ENCODE measurements at regions not wholly inside any gene's neighbourhood (a gene's known extent, or its start where the extent isn't known, plus 50 kb on each side); places are given as distances from the start of the nearest gene placed in this dataset.

DNA sequence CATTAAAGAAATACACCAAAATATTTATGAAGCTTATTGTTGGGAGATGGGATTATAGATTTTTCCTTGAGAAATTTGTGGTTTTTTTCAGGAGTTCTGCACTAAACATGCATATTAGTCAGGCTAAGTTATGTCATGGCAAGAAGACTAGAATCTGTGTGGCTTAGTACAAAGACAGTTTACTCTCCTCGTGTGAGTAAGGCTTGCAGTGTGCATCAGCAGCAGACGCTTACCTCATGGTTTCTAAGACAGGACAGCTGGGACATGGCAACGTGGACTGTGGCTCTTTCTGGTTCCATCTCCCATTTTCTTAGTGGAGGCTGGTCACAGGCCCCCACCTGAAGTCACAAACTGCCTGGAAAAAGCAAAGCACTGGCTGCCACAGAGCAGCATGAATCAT is 429.6 kb upstream of the VSTM2A start:
- no peaks in the 10 kb centered on the region for H3K27me3 ChIP-seq
- no peak overlapping the region for H3K4me3 ChIP-seq
- WGBS, 4 donors, result 30 to 54% (median 52%) methylated on average over 3 of the region's 3 CpGs
- no peak for DNase-seq
- H3K27ac ChIP-seq, result no peak overlapping the region
- TF ChIP-seq, protein P1, sequence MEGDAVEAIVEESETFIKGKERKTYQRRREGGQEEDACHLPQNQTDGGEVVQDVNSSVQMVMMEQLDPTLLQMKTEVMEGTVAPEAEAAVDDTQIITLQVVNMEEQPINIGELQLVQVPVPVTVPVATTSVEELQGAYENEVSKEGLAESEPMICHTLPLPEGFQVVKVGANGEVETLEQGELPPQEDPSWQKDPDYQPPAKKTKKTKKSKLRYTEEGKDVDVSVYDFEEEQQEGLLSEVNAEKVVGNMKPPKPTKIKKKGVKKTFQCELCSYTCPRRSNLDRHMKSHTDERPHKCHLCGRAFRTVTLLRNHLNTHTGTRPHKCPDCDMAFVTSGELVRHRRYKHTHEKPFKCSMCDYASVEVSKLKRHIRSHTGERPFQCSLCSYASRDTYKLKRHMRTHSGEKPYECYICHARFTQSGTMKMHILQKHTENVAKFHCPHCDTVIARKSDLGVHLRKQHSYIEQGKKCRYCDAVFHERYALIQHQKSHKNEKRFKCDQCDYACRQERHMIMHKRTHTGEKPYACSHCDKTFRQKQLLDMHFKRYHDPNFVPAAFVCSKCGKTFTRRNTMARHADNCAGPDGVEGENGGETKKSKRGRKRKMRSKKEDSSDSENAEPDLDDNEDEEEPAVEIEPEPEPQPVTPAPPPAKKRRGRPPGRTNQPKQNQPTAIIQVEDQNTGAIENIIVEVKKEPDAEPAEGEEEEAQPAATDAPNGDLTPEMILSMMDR (IDR thresholded peaks at IDR 0.05), result no peak
- TF ChIP-seq POLR2A (IDR thresholded peaks at IDR 0.05), result no peak
- no peaks in the 10 kb centered on the region for H3K9me3 ChIP-seq (replicated peaks in 1 of 3)
- H3K36me3 ChIP-seq (replicated peaks in 1 of 2), result no peaks in the 10 kb centered on the region
- no peaks in the 10 kb centered on the region for H3K4me1 ChIP-seq (replicated peaks in 1 of 2)
- intact Hi-C loops (cut with DNase I), result no loop called here

DNA sequence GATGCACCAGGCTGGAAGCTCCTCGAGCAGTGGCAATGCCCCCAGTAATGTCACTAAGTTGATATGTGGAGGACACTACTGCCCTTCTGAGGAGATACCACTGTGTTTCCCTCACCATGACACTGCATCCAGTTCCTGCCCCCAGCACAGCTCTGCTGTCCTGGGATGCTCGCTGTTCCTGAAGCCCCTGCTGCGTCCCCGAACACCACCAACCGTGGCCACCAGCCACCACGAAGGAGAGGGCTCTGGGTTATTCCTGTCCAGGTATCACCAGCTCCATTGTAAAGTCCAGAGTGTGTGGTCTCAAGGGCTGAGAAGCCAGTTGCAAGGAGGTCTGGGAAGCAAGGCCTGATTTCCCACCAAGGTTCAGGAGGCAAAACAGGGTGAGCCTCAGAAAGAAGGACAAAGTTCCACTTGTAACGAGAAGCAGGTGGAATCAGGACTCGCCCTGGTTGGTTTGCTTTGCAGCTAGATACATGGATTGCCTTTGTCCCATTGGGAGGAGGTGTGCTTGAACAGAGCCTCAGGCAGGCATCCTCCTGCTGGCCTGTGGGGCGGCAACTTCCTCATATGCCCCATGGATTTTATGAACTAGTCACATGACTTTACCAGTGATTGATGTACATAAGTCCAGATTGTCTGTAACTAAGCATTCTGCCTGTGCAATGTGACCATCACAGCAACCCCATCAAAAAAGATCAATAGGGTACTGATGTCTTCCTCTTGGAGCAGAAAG is 427.0 kb upstream of the VSTM2A start:
- no peak for TF ChIP-seq POLR2A (IDR thresholded peaks at IDR 0.05)
- TF ChIP-seq, protein P1 (IDR thresholded peaks at IDR 0.05), result no peak

DNA sequence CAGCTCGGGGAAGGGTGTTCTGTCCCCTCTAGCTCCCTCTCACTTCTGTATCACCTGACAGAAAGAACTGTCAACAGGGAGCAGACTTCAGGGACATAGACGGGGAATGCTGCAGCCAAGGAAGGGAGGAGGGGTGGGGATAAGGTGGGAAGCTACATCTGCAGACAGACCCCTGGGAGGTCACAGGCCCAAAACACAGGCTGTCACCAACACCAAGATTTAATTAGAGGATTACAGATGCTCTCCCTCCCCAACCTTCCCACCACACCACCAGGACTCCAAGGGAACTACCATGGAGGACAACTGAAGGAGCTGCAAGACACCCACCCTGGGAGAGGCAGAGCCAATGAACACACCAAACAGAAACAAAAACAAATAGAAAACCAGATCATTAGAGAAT is 425.2 kb upstream of the VSTM2A start:
- H3K36me3 ChIP-seq (replicated peaks in 1 of 2), result no peaks in the 10 kb centered on the region
- TF ChIP-seq, protein P1 (IDR thresholded peaks at IDR 0.05), result no peak
- TF ChIP-seq POLR2A (IDR thresholded peaks at IDR 0.05), result no peak
- H3K4me3 ChIP-seq, result no peak overlapping the region
- DNase-seq, result no peak
- H3K4me1 ChIP-seq (replicated peaks in 1 of 2), result no peaks in the 10 kb centered on the region
- H3K27me3 ChIP-seq, result no peaks in the 10 kb centered on the region
- intact Hi-C loops (cut with DNase I), result no loop called here
- no peak overlapping the region for H3K27ac ChIP-seq
- H3K9me3 ChIP-seq (replicated peaks in 1 of 3), result no peaks in the 10 kb centered on the region
- WGBS, 4 donors, result 36 to 56% (median 40%) methylated on average over 2 of the region's 2 CpGs

More for the DNA sequence above, 427.0 kb upstream of the VSTM2A start:
- Histone ChIP-seq H3K4me3 (no peak overlapping the region), H3K27me3 (no peaks in the 10 kb centered on the region), H3K27ac (no peak overlapping the region), H3K4me1 (replicated peaks in 1 of 2) (no peaks in the 10 kb centered on the region), H3K36me3 (replicated peaks in 1 of 2) (no peaks in the 10 kb centered on the region), H3K9me3 (replicated peaks in 1 of 3) (no peaks in the 10 kb centered on the region)
- DNase-seq, result no peak
- WGBS, 4 donors, result 79 to 86% (median 83%) methylated on average over 5 to 9 of the region's 9 CpGs
- intact Hi-C loops (cut with DNase I), result no loop called here

DNA sequence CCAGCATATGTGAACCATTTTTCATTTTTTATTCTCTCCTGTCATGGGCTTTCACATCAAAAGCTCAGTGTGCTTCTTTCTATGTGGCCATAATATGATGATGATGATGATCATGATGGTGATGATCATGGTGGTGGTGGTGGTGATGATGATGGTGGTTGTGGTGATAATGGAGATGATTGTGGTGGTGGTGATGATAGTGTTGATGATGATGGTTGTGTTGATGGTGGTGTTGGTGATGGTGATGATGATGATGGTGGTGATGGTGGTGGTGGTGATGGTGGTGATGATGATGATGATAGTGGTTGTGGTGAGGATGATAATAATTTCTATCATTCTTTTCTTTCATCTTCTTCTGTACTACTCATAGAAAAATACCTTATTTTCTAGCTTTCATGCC is 413.1 kb upstream of the VSTM2A start:
- Histone ChIP-seq H3K9me3 (replicated peaks in 1 of 3) (no peaks in the 10 kb centered on the region), H3K27ac (no peak overlapping the region), H3K36me3 (replicated peaks in 1 of 2) (no peaks in the 10 kb centered on the region), H3K4me3 (no peak overlapping the region), H3K27me3 (no peaks in the 10 kb centered on the region), H3K4me1 (replicated peaks in 1 of 2) (no peaks in the 10 kb centered on the region)
- intact Hi-C loops (cut with DNase I), result no loop called here
- DNase-seq, result no peak
- TF ChIP-seq, protein P1 (IDR thresholded peaks at IDR 0.05), result no peak
- TF ChIP-seq POLR2A (IDR thresholded peaks at IDR 0.05), result no peak

Data from adrenal gland (tissue), 9 donors.